Hematopoietic multipotent progenitor cell treated with erythropoietin and hydrocortisone succinate and interleukin-3 and kit ligand, for 17 days (in vitro differentiated cells): ENCODE measurements at regions not wholly inside any gene's neighbourhood (a gene's known extent, or its start where the extent isn't known, plus 50 kb on each side); places are given as distances from the start of the nearest gene placed in this dataset.

ENCODE experiments used
- DNase-seq: peaks from one replicate; pipeline ENCODE4 v3.0.0-alpha.2; 2015; ENCODE audit warnings: low spot score

DNA sequence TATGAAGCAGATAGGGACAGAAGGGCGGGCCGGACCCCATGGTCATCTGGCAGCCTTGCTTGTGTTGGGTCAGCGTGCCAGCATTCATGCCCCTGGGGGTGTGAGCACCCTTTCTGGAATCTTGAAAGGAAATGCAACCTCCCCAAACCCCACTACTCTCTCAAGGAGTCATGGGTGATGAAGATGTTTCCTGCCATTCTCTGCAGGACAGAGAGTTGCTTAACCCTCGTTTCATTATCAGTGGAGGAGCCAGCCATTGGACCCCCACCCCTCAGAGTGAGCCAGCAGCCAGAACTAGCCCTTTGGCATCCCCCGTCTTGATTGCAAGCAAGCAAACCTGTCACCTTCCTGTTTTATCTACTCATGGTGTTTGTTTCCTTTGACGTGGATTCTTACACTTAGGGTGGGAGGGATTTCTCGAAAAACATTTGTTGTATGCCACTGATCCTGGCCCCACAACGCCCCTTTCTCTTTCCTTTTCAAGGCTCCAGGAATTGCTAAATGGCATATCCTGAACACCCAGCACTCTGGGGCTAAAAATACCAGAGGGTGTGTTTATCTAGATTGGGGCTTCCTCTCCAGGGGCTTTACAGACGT lies 258.3 kb downstream of the ETS1 start:
- DNase-seq, result no peak

DNA sequence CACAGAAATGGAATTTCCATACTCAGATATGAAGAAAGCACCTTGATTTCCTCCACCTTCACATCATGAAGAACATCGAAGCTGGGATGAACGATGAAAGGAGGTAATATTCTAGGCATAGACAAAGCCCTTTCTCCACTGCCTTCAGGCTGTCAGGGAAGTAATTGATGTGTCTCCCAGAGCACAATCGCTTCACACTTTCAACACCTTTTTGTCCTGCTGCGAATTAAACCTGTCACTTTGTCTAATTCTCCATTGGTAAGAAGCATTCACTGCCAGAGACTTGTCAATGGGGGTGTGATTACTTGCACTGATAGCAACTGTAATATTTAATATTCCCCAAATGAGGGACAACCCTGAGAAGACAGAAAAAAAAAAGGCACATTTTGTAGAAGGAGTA lies 260.1 kb downstream of the ETS1 start:
- DNase-seq, result no peak

DNA sequence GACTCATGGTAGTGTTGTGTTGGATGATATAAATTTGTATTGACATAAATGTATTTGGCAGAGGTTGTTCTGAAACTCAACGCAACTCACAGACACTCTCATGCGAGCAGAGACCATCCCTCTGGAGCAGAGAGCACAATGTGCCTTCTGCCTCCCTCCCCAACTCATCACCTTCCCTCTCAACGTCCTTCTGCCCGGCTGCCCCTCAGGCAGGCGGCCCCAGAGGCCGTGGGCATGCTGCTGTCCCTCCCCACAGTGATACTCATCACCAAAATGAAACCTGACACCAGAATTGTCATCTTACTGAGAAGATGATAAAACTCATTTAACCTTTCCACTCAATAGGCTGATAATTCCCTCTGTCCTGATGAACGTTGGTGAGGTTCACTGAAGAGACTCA lies 260.6 kb downstream of the ETS1 start:
- DNase-seq, result no peak

DNA sequence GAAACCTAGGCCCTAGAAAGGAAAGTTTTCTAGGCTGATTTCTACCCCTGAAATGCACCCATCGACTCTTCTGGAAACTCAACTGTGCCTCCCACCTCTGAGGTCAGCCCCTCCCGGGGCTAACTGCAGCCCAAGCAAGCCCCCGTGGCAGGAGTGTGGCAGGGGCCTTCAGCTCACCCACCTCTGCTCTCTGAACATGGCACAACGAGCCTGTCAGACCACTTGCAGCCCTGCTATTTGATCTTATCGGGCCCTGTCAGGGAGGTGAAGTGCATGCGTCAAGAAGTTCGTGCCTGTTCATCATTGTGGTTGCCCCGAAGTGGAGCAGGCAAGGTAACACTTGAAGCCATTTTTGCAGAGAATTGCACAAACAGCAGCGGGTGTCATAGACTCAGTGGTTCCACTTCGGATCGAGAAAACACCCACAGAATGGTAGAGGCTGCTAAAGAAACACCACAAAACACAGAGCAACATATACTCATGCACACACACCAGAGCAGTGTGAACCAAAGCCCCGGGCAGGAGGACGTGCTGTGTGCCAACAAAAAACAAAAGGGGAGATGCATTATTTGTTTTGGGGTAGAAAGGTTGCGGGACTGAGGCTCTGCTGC lies 262.7 kb downstream of the ETS1 start:
- DNase-seq, result no peak

DNA sequence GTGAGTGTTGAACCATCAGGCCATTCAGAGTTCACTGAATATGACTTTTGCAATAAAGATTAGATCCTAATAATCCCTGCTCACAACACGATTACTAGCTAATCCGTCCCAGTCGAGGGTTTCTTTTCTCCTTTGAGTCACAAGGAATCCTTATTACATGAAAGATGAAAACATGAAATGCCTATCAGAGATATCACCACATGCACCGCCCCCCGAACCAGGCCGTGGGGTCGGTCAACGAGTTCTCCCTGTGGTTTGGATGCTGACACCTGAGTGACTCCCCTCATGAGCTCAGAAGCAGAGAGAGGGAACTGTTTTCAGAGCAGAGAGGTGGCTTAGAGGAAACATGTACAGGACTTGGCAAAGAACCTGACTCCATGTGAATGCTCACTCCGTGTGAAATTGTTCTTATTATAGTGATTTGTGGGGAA lies 263.3 kb downstream of the ETS1 start:
- DNase-seq, result no peak

DNA sequence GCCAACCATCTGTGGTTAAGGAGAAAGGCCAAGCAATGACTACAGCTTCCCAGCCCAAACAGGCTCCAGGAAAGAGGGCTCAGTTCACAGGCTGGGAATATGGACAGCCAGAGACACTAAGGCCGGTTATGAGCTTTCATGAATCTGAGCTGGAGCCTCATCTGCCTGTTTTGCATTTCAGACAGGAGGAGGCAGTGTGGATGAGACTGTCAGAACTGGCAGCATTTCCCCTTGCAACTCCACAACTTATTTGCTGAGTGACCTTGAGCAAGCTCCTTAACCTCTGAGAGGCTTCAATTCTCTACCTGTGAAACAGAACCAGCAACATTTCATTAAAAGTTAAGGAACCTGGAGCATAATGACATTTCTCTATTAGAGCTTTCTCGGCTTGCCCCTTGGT lies 264.0 kb downstream of the ETS1 start:
- DNase-seq, result no peak

DNA sequence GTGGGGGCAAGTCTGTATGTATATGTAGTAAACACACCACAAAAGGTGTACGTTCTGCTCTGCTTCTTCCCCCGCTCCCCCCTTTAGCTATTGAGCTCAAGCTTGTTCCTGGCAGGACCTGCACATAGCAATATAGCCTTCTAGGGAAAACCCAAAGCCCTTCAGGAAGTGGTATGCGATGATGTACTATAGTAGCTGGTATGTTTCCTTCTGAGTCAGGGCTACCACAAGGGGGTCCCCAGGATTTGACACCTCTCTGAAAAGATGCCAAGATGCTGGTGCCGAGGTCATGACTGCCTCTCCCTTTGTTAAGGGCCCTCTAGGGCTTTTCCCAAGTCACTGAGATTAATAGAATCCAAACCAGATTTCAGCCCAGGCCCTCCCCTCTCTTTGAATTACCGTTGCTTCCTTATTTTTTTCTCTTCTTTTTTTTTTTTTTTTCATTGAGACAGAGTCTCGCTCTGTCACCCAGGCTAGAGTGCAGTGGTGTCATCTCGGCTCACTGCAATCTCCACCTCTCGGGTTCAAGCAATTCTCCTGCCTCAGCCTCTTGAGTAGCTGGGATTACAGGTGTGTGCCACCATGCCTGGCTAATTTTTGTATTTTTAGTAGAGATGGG lies 268.4 kb downstream of the ETS1 start:
- no peak for DNase-seq

DNA sequence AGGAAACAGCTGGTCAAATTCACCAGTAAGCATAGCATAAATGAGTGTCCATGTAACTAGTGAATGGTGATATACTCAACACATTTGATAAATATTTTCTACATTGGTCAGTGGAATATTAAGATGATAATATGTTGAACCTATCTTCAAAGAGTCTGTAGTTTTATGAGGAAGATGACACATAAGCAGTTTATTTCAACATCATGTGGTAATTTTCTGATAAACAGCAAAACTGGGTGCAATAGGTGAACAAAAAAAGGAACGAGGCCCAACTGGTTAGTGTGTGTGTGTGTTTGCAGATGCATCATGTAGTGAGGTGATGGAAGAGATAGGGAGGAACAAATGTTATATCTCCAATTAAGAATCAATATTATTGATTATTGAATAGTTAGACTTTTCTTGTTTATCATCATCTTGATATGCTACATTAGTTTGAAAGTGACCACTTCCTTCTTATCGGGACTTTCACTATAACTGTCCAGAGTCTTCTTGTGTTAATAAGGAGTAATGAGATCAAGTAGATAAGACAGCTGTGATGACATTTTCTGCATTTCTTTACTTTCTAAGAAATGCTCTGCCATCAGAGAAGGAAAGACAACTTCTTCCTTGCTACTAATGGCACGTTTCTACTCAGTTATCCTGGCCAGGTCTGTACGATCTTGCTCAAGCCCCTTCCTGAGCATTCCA lies 270.7 kb downstream of the ETS1 start:
- DNase-seq, result no peak

DNA sequence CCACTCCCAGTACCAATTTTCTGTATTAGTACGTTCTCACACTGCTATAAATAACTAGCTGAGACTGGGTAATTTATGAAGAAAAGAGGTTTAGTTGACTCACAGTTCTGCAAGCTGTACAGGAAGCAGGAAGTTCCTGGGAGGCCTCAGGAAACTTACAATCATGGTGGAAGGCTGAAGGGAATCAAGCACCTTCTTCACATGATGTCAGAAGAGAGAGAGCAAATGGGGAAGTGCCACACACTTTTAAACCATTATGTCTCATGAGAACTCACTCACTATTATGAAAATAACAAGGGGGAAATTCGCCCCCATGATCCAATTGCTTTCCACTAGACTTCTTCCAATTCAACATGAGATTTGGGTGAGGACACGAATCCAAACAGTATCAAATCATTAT lies 271.4 kb downstream of the ETS1 start:
- DNase-seq, result no peak

DNA sequence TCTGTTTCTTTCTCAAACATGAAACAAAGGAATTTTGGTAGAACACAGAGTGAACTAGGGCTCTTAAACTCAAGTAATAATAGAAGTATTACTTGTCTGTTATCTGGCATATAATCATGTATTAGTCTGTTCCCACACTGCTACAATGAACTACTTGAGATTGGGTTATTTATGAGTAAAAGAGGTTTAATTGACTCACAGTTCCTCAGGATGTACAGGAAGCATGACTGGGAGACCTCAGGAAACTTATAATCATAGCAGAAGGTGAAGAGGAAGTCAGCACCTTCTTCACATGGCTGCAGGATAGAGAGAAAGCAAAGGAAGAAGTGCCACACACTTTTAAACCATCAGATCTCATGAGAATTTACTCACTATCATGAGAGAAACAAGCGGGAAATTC lies 273.4 kb downstream of the ETS1 start:
- DNase-seq, result no peak

DNA sequence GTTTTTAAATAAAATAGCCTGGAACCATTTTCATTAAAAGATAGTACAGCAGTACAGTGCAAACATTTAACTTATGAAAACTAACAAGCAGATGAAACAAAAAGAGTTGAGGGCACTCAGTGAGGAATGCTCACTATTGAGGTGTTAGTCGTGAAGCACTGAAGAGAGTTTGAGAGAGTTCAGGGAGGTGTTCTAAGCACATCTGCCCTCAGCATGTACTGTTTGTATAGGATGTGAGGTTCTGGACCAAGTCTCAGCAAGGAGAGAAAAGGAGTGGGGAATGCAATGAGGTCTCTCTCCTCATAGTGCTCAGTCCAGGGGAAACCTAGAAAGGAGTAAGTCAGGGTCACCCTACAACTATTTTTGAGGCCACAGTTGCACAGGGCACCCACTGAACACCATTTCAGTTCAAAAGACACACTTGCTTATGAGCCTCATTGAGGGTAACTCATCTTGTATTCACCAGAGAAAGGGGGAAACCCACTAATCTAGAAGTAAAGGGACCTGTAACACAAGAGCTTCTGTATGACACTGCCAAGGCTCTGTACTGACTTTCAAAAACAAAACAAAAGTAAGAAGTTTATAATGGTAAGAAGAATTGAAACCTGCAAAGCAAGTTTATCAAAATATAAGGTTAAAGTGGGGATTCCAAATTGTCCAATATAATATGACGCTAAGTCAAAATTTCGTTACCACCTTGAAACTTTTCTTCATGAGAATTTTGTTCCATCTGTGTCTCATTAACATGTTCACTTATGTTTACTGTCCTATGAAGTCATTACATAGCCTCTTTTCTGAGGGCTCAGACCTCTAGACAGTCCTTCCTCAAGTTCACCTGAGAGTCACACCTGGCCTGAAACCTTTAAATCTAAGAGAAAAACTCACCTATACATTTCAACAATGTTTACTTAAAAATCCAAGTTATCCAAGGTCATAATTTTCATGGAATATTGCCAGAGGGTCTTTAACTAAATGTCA lies 275.3 kb downstream of the ETS1 start:
- DNase-seq, result no peak

DNA sequence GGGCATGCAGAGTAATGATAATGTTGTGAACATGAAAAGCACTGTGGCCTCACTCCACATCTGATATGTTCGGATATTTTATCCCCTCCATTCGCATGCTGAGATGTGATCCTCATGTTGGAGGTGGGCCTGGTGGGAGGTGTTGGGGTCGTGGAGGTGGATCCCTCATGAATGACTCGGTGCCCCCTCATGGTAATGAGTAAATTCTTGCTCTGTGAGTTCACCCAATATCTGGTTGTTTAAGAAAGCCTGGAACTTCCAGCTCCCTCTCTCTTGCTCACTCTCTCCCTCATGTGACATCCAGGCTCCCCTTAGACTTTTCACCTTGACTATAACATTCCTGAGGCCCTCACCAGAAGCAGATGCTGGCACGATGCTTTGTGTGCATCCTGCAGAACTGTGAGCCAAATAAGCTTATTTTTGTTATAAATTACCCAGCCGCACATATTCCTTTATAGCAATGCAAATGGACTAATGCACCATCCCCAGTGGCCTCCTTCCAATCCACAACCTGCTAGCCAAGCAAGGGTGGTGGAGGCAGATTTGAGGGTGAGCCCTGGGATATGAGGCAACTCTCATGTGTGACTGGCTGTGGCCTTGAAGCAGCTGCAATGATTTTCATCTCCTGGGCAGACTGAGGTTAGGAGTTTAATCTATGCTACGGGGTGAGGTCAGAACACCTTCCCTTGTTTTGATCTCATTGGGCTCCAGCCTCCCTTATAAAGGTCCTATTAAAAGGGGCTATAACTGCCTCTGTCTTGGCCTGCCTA lies 276.5 kb downstream of the ETS1 start:
- no peak for DNase-seq

DNA sequence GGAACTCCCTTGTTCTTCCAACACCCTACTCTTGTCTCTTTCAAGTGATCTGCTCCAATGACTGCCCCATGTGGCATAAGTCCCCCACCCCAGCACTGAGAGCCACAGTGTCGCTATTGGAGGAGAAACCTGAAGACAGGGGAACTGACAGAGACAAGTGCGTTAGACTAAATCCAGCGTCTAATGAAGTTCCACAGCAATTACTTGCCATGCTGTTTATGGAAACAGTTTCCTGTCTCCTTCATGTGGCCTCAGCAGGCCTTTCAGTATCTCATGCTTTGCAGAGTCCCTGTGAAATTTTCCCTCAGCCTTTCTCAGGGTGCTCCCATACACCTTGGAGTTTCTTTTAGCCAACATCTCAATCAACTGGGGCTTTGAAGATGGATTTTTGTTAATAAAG lies 277.4 kb downstream of the ETS1 start:
- DNase-seq, result no peak

DNA sequence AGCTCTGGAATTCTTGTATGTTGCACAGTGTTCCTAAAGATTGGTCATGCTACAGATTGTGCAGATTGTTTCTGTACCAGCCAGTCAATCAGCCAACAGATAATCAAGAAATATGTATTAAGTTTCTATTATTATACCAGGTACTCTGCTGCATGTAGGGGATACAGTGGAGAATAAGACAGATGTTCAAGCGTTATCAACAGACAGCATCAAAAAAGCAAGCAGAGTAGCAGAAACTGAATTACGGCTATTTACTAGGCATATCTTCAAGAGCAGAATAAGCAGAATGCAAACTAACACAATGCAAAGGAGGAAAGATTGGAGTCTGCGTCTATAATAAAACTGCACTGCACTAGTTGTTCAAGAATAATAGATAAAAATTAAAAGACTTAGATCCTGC lies 278.6 kb downstream of the ETS1 start:
- DNase-seq, result no peak

DNA sequence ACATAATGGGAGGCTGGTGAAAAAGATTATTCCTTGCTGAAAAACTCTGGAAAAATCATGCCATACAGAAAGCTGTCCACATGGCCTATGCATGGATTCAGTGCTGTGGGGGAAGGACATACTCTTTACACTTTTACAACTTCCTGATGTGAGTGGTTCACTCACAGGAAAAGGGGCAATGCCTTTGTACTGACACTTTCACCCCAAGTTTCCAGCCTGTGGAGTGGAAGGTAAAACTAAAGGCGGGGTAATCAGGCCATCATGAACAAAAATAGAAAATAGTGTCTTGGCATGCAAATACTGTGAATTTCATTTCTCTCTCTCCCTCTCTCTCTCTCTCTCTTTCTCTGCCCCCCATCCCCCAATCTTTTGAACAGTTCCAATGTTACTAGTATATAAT lies 281.8 kb downstream of the ETS1 start:
- no peak for DNase-seq

DNA sequence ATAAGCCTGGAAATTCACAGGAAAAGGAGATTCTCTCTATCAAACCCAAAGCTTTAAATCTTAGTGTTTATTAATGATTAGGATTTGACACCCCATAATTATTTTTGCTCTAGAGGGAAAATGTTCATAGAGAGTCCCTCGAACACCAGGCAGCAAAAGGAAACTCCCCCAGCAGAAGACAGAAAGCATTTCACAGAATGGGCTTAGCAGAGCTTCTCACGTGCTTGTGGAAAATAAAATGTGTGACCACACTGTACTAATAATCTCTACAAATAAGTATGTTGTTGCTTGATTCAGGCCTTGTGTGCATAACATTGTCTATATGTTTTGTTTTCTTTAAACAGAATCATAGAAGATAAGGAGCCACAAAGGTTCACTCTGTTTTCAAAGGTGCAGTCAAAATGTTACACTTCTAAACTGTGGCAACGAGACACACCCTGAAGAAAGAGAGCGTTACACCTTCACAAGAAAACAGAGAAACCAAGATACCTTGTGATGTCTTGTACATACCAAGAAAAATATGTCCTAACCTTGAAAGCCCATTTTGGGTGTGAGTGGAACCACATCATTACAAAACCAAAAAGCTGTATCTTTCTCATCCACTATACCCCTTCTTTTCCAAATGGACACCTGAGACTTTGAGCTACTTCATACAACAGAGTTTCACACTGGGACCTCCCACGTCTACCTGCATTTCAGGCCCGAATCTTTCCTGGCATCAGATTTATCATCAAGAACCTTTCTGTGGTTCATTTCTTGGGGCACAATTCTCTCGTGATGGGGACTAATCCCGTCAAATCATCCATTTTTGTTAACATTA lies 282.5 kb downstream of the ETS1 start:
- DNase-seq, result no peak

DNA sequence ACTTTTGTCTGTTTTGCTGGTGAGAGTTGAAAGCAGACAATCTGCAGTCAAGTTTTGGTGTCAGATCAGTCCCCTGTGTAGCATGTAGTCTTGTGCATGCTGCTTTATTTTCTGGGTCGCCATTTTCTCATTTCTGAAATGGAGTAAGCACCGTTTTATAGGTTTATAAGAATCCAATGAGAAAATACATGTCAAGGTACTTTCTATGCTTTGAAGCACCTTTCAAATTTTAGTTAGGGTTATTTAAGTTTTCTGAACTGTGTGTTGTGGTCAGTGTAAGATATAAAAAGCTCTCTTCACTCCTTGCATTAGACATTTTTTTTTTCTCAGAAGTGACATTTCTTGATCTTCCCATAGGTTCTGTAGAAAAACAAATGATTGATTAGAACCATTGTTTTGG lies 283.2 kb downstream of the ETS1 start:
- DNase-seq, result no peak

DNA sequence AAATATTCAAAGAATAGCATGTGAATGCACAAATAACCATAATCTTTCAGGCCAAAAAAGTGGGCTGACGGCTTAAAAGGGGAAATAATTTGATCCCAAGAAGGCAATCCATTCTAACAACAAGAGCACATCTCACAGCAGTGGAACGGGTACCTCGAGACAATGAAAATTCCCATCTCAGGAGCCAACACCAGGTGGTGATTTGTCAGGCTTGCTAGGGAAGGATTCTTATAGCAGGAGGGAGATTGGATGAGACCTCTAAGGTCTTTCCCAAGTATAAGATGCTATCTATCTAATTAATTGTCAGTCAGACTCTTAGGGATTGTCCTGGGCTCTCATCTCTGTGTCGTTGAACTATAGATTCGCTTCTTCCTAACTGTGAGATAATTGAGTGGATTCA lies 284.0 kb downstream of the ETS1 start:
- no peak for DNase-seq

DNA sequence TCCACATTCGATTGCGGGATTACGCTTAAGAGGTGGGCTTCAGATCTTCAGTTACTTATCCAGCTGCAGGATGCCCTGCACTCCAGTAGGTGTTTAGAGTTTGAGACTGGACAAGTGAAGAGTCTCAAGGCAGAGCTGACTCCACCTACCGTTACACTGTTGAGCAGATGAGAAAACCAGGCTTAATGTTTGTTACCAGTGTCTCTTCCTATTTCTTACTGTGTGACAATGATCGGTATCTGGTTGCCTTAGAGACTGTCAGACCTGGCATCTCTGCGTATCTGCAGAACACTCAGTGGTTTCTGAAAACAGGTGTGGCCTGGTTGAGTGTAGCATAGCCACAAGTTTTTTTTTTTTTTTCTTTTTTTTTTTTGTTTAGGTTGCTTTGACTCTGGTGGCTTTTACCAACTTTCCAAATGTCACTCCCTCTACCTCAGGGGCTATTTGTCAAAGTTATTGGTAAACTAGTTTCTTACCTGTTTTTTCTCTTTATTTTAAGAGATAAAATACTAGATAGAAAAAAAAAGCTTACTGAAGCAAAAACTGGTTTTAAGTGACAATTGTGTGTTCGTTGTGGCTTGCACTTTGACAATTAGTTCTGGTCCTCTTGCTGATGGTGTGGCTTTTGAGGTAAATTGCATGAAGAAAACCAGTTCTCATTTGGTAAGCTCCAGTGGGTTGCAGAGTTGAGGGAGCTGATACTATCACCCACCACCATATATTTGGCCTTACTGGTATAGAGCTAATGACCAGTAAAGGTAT lies 284.8 kb downstream of the ETS1 start:
- DNase-seq, result no peak

DNA sequence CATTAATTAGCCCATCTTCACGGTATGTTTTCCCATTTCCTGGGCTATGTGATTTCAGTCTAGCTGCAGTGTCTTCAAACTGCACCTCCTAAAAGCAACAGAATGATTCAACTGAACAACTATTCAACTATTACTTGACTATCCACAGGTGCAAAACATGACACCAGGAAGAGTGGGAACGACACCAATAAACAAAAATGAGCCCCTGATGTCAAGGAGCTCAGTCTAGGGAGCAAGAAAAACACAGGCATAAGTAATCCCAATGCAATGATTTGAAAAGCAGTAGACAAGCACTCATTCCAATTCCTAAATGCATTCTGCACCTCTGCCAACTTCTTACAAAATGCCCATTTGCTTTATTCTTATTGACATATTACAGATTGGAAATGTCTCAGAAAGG lies 285.6 kb downstream of the ETS1 start:
- DNase-seq, result no peak
